HepG2 (cell line): ENCODE measurements at regions not wholly inside any gene's neighbourhood (a gene's known extent, or its start where the extent isn't known, plus 50 kb on each side); places are given as distances from the start of the nearest gene placed in this dataset.
A peak's percentile ranks its signal among the peaks of the same experiment; 100 is the strongest.

Source experiments
- ATF7 ChIP-seq, 2 experiments: fragments of 450-650 bp in 1 of 2; sonication (generic) in 1 of 2; formaldehyde crosslinking in 1 of 2; IDR thresholded peaks; 2 replicates each; pipeline versions ENCODE4 v1.4.0 to v1.6.1; 2016 to 2020; ENCODE audit warnings: antibody characterized with exemption in 1 of 2, mild to moderate bottlenecking in 1 of 2, missing genetic modification reagents in 1 of 2
- CHCHD3 ChIP-seq: sonication (generic); formaldehyde crosslinking; IDR thresholded peaks from 2 replicates; pipeline ENCODE4 v1.8.0; 2022; ENCODE audit warnings: mild to moderate bottlenecking, missing genetic modification reagents, moderate library complexity
- GLI4 ChIP-seq: sonication (generic); formaldehyde crosslinking; IDR thresholded peaks from 2 replicates; pipeline ENCODE4 v1.5.1; 2020; ENCODE audit warnings: missing genetic modification reagents, mild to moderate bottlenecking, moderate library complexity, borderline replicate concordance
- HCFC1 ChIP-seq: fragments of 150-350 bp; IDR thresholded peaks from 2 replicates; pipeline ENCODE4 v1.6.1; 2014; ENCODE audit warnings: low read depth, low read length
- HES4 ChIP-seq: sonication (generic); formaldehyde crosslinking; IDR thresholded peaks from 2 replicates; pipeline ENCODE4 v1.9.0; 2021; ENCODE audit warnings: mild to moderate bottlenecking, missing genetic modification reagents, borderline replicate concordance
- MXD4 ChIP-seq: IDR thresholded peaks from 2 replicates; pipeline ENCODE4 v1.6.1; 2016; ENCODE audit warnings: mild to moderate bottlenecking, missing biosample characterization, missing genetic modification reagents
- MXI1 ChIP-seq: IDR thresholded peaks from 3 replicates; pipeline ENCODE4 v1.6.1; 2012; ENCODE audit warnings: low read depth, low read length, inconsistent platforms, borderline replicate concordance
- NRL ChIP-seq: sonication (generic); formaldehyde crosslinking; IDR thresholded peaks from 2 replicates; pipeline ENCODE4 v1.5.0; 2020; ENCODE audit warnings: missing genetic modification reagents, mild to moderate bottlenecking, moderate library complexity, borderline replicate concordance
- PHB2 ChIP-seq: fragments of 450-650 bp; IDR thresholded peaks from 2 replicates; pipeline ENCODE4 v1.6.1; 2018; ENCODE audit not compliant: partially characterized antibody
- PHF20 ChIP-seq: sonication (generic); formaldehyde crosslinking; IDR thresholded peaks from 2 replicates; pipeline ENCODE4 v1.5.0; 2020; ENCODE audit warnings: mild to moderate bottlenecking, missing genetic modification reagents
- POLR2AphosphoS5 ChIP-seq: IDR thresholded peaks from 2 replicates; pipeline ENCODE4 v1.6.1; 2012; ENCODE audit warnings: low read depth, low read length
- POLR2G ChIP-seq: fragments of 200-400 bp; formaldehyde crosslinking; IDR thresholded peaks from 2 replicates; pipeline ENCODE4 v1.6.1; 2018; ENCODE audit warnings: mild to moderate bottlenecking, low read depth, low read length, moderate library complexity
- RFX1 ChIP-seq: fragments of 450-650 bp; IDR thresholded peaks from 2 replicates; pipeline ENCODE4 v1.6.1; 2017
- SAP130 ChIP-seq: IDR thresholded peaks from 2 replicates; pipeline ENCODE4 v1.6.1; 2016; ENCODE audit warnings: low read depth
- SMAD3 ChIP-seq: sonication (generic); formaldehyde crosslinking; IDR thresholded peaks from 2 replicates; pipeline ENCODE4 v1.4.0; 2020; ENCODE audit warnings: missing genetic modification reagents
- SRSF1 ChIP-seq: fragments of 200-400 bp; formaldehyde crosslinking; optimal IDR thresholded peaks from 2 replicates; pipeline ENCODE3; 2017; ENCODE audit warnings: mild to moderate bottlenecking, low read depth, low read length, moderate library complexity
- SRSF9 ChIP-seq: fragments of 200-400 bp; formaldehyde crosslinking; IDR thresholded peaks from 2 replicates; pipeline ENCODE4 v1.6.1; 2018; ENCODE audit warnings: borderline replicate concordance, mild to moderate bottlenecking, low read depth, low read length; ENCODE audit not compliant: insufficient read depth, poor library complexity, severe bottlenecking
- TGIF2 ChIP-seq: IDR thresholded peaks from 2 replicates; pipeline ENCODE4 v1.6.1; 2016; ENCODE audit warnings: control low read depth, missing compliant biosample characterization
- TMF1 ChIP-seq: sonication (generic); formaldehyde crosslinking; IDR thresholded peaks from 2 replicates; pipeline ENCODE4 v1.8.1; 2022; ENCODE audit warnings: low read depth, missing genetic modification reagents
- YEATS4 ChIP-seq: sonication (generic); formaldehyde crosslinking; IDR thresholded peaks from 2 replicates; pipeline ENCODE4 v1.4.0; 2020; ENCODE audit warnings: missing genetic modification reagents, borderline replicate concordance
- ZNF333 ChIP-seq: sonication (generic); formaldehyde crosslinking; IDR thresholded peaks from 2 replicates; pipeline ENCODE4 v1.4.0; 2020; ENCODE audit warnings: mild to moderate bottlenecking, missing genetic modification reagents, borderline replicate concordance
- ZNF343 ChIP-seq: sonication (generic); formaldehyde crosslinking; IDR thresholded peaks from 2 replicates; pipeline ENCODE4 v1.4.0; 2020; ENCODE audit warnings: mild to moderate bottlenecking, missing genetic modification reagents
- ZNF563 ChIP-seq: sonication (generic); formaldehyde crosslinking; IDR thresholded peaks from 2 replicates; pipeline ENCODE4 v1.8.0; 2022; ENCODE audit warnings: mild to moderate bottlenecking, moderate library complexity, missing genetic modification reagents
- ZNF672 ChIP-seq: sonication (generic); formaldehyde crosslinking; IDR thresholded peaks from 2 replicates; pipeline ENCODE4 v1.8.1; 2022; ENCODE audit warnings: missing genetic modification reagents
- ZNF713 ChIP-seq: sonication (generic); formaldehyde crosslinking; IDR thresholded peaks from 2 replicates; pipeline ENCODE4 v1.4.0; 2020; ENCODE audit warnings: mild to moderate bottlenecking, missing genetic modification reagents
- ZSCAN21 ChIP-seq: sonication (generic); formaldehyde crosslinking; IDR thresholded peaks from 2 replicates; pipeline ENCODE4 v1.8.0; 2022; ENCODE audit warnings: mild to moderate bottlenecking, missing genetic modification reagents, moderate library complexity, borderline replicate concordance
- TF ChIP-seq, protein P1 (sequence below): sonication (generic); formaldehyde crosslinking; IDR thresholded peaks from 2 replicates; pipeline ENCODE4 v1.8.0; 2022; ENCODE audit warnings: mild to moderate bottlenecking, missing genetic modification reagents
- TF ChIP-seq, protein P2 (sequence below): sonication (generic); formaldehyde crosslinking; IDR thresholded peaks from 2 replicates; pipeline ENCODE4 v1.4.0; 2020; ENCODE audit warnings: low read depth, mild to moderate bottlenecking, missing genetic modification reagents
- TF ChIP-seq, protein P3 (sequence below): sonication (generic); formaldehyde crosslinking; IDR thresholded peaks from 2 replicates; pipeline ENCODE4 v1.8.1; 2023; ENCODE audit warnings: missing genetic modification reagents, mild to moderate bottlenecking, borderline replicate concordance

DNA sequence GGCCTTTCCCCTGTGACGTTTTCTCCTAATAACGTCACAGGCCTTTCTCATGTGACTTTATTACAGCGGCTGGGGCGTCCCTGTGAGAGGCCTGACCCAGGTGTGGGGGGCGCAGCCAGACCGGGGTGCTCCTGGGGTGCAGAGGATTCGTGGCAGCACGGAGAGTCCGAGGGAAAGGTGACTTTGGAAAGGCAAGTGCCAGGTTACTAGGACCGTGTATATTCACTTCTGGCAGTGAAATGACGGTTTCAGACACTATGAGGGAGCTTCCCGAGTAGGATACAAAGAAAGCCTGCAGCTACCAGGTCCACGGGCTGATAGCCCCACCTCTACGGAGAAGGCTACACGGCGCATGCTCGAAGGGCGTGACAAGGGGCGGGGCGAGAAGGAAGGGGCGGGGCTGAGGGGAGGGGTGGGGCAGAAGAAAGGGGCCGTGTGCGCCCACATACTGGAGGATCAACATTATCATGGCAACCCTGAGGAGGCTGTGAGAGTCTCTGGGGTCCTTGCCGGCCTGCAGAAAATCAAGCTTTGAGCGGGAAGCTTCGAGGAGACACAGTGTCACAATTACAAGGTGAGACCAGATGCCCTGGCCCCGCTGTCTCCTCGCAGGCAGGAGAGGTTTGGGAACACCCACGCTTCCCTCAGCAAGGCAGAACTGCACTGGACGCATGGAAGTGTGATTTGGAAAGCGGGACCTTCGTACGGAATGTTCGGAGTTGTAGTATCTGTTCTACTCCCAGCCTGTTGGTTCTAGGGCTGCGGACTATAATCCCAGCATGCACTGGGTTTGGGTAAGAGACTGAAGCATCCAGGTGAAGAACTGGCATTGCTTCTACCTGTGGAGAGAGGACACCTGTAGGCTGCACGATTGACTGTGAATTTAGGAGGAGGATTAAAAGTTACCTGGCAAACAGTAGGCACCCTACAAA is 54.4 kb upstream of the ZNF337 start (continued):
- peak; percentile 59 for TF ChIP-seq SAP130
- TF ChIP-seq ZNF333 = no peak; the same call in 1 of the 2 replicates
- no peak for TF ChIP-seq PHB2
- TF ChIP-seq SMAD3 (CRISPR knock-in tag) = no peak; the same call in 1 of the 2 replicates
- 0 out of 2 replicates have a peak, but pooled peaks have one; percentile 39 for TF ChIP-seq GLI4 (CRISPR knock-in tag)
- TF ChIP-seq MXD4 (CRISPR knock-in tag) = 0 out of 2 replicates have a peak, but pooled peaks have one; percentile 38
- TF ChIP-seq TMF1 = no peak
- TF ChIP-seq YEATS4 (CRISPR knock-in tag) = peak; percentile 71
- TF ChIP-seq, protein P1, sequence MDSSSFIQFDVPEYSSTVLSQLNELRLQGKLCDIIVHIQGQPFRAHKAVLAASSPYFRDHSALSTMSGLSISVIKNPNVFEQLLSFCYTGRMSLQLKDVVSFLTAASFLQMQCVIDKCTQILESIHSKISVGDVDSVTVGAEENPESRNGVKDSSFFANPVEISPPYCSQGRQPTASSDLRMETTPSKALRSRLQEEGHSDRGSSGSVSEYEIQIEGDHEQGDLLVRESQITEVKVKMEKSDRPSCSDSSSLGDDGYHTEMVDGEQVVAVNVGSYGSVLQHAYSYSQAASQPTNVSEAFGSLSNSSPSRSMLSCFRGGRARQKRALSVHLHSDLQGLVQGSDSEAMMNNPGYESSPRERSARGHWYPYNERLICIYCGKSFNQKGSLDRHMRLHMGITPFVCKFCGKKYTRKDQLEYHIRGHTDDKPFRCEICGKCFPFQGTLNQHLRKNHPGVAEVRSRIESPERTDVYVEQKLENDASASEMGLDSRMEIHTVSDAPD (CRISPR knock-in tag) = no peak
- TF ChIP-seq CHCHD3 (CRISPR knock-in tag) = no peak
- TF ChIP-seq ZNF563 (CRISPR knock-in tag) = peak; percentile 79; the same call in 1 of the 2 replicates
- 0 out of 2 replicates have a peak, but pooled peaks have one; percentile 73 for TF ChIP-seq ZNF713 (CRISPR knock-in tag)
- TF ChIP-seq, protein P2, sequence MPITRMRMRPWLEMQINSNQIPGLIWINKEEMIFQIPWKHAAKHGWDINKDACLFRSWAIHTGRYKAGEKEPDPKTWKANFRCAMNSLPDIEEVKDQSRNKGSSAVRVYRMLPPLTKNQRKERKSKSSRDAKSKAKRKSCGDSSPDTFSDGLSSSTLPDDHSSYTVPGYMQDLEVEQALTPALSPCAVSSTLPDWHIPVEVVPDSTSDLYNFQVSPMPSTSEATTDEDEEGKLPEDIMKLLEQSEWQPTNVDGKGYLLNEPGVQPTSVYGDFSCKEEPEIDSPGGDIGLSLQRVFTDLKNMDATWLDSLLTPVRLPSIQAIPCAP (CRISPR knock-in tag) = no peak
- TF ChIP-seq TGIF2 (CRISPR knock-in tag) = peak; percentile 84; the same call in 1 of the 2 replicates
- TF ChIP-seq SRSF9 = no peak
- TF ChIP-seq RFX1 = no peak
- no peak for TF ChIP-seq HCFC1
- peak; percentile 99 for TF ChIP-seq POLR2AphosphoS5
- 0 out of 2 replicates have a peak, but pooled peaks have one; percentile 27 for TF ChIP-seq ZNF343 (CRISPR knock-in tag)
- no peak for TF ChIP-seq ZSCAN21 (CRISPR knock-in tag)
- TF ChIP-seq ATF7 (IDR thresholded peaks at IDR 0.05) = no peak
- no peak for TF ChIP-seq ATF7 (CRISPR knock-in tag; IDR thresholded peaks at IDR 0.05)
- no peak for TF ChIP-seq ZNF672 (CRISPR knock-in tag)
- peak; percentile 22; the same call in 1 of the 3 replicates for TF ChIP-seq MXI1
- TF ChIP-seq HES4 = peak; percentile 66
- peak; percentile 75; the same call in 1 of the 2 replicates for TF ChIP-seq PHF20
- TF ChIP-seq SRSF1 = no peak
- peak; percentile 78 for TF ChIP-seq NRL (CRISPR knock-in tag)
- TF ChIP-seq POLR2G = peak; percentile 91
- TF ChIP-seq, protein P3, sequence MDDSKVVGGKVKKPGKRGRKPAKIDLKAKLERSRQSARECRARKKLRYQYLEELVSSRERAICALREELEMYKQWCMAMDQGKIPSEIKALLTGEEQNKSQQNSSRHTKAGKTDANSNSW = no peak
